ACHN (cell line): ENCODE measurements at regions not wholly inside any gene's neighbourhood (a gene's known extent, or its start where the extent isn't known, plus 50 kb on each side); places are given as distances from the start of the nearest gene placed in this dataset.

Source experiments
- DNase-seq: peaks from one replicate; pipeline ENCODE4 v3.0.0-alpha.2; 2015
- in situ Hi-C: cut with HindIII; loops from 2 replicates; pipeline ENCODE4 v1.10.0; 2017; ENCODE audit warnings: low sequenced_read_pairs, low pct_ligation_motif_present, low pct_unique_long_range_greater_than_20kb

GRCh38 chr13:40002016-40002415 lies 346.6 kb downstream of the COG6 start:
- no peak for DNase-seq
- in situ Hi-C loops: no loop called here

GRCh38 chr13:40013554-40013953 lies 358.1 kb downstream of the COG6 start:
- in situ Hi-C loops: no loop called here
- DNase-seq: no peak

GRCh38 chr13:40016953-40017660 lies 361.6 kb downstream of the COG6 start:
- no peak for DNase-seq
- in situ Hi-C loops: no loop called here

GRCh38 chr13:40017662-40018262 lies 362.3 kb downstream of the COG6 start:
- in situ Hi-C loops: no loop called here

GRCh38 chr13:40023595-40024203 lies 368.2 kb downstream of the COG6 start:
- no peak for DNase-seq
- in situ Hi-C loops: no loop called here

More at GRCh38 chr13:40017662-40018262, 362.3 kb downstream of the COG6 start:
- no peak for DNase-seq

- no peak for DNase-seq
- in situ Hi-C loops: no loop called here
Observed at GRCh38 chr13:40024204-40024966, 368.9 kb downstream of the COG6 start.

- no peak for DNase-seq
- in situ Hi-C loops: no loop called here
Observed at GRCh38 chr13:40024967-40025714, 369.7 kb downstream of the COG6 start.

- in situ Hi-C loops: no loop called here
- DNase-seq: no peak
Observed at GRCh38 chr13:40026174-40026585, 370.7 kb downstream of the COG6 start.

- DNase-seq: no peak
- in situ Hi-C loops: no loop called here
Observed at GRCh38 chr13:40026741-40027140, 371.3 kb downstream of the COG6 start.

GRCh38 chr13:40028446-40028845 lies 373.0 kb downstream of the COG6 start:
- in situ Hi-C loops: no loop called here
- no peak for DNase-seq

GRCh38 chr13:40031031-40031430 lies 375.6 kb downstream of the COG6 start:
- no peak for DNase-seq
- in situ Hi-C loops: no loop called here

GRCh38 chr13:40039061-40039460 lies 383.6 kb downstream of the COG6 start:
- in situ Hi-C loops: no loop called here

GRCh38 chr13:40042991-40043390 lies 387.5 kb downstream of the COG6 start:
- in situ Hi-C loops: no loop called here
- DNase-seq: no peak

More at GRCh38 chr13:40039061-40039460, 383.6 kb downstream of the COG6 start:
- no peak for DNase-seq

- in situ Hi-C loops: no loop called here
- DNase-seq: no peak
Observed at GRCh38 chr13:40043764-40044163, 388.3 kb downstream of the COG6 start.

- DNase-seq: no peak
- in situ Hi-C loops: no loop called here
Observed at GRCh38 chr13:40047322-40047771, 391.9 kb downstream of the COG6 start.

GRCh38 chr13:40048551-40048950 lies 393.1 kb downstream of the COG6 start:
- in situ Hi-C loops: no loop called here
- no peak for DNase-seq

- in situ Hi-C loops: no loop called here
- DNase-seq: no peak
Observed at GRCh38 chr13:40052954-40053353, 397.5 kb downstream of the COG6 start.

- in situ Hi-C loops: no loop called here
- DNase-seq: no peak
Observed at GRCh38 chr13:40053401-40053800, 397.9 kb downstream of the COG6 start.
